Astrocyte (in vitro differentiated cells and primary cell): ENCODE measurements at regions not wholly inside any gene's neighbourhood (a gene's known extent, or its start where the extent isn't known, plus 50 kb on each side); places are given as distances from the start of the nearest gene placed in this dataset.
"Not testable (repeated sequence)": the region's sequence is repeated elsewhere in the genome, so short reads cannot be mapped to it uniquely, and the experiment has no call there.

Experiments
- DNase-seq: peaks from one replicate; pipeline ENCODE4 v3.0.0-alpha.2; 2010; ENCODE audit warnings: low read depth
- FAIRE-seq: peaks from 2 replicates; lab custom pipeline; 2011; peaks lifted over from hg19 to GRCh38; lab: Jason Lieb, UNC
- H2AFZ ChIP-seq: 2 replicates; pipeline ENCODE4 v1.6.0; 2012; ENCODE audit warnings: low read depth, low read length, inconsistent platforms
- H3K27ac ChIP-seq: 2 replicates; pipeline ENCODE4 v1.5.1; 2011; ENCODE audit warnings: low read depth, low read length, inconsistent platforms
- H3K27me3 ChIP-seq: 2 replicates; pipeline ENCODE4 v1.6.0; 2011; ENCODE audit warnings: low read length, inconsistent platforms; ENCODE audit not compliant: insufficient read depth
- H3K36me3 ChIP-seq: 2 replicates; pipeline ENCODE4 v1.5.1; 2011; ENCODE audit warnings: low read length, inconsistent platforms; ENCODE audit not compliant: insufficient read depth
- H3K4me1 ChIP-seq: 2 replicates; pipeline ENCODE4 v1.5.1; 2011; ENCODE audit warnings: low read length, inconsistent platforms; ENCODE audit not compliant: insufficient read depth
- H3K4me2 ChIP-seq: 2 replicates; pipeline ENCODE4 v1.6.0; 2012; ENCODE audit warnings: low read length, inconsistent platforms
- H3K4me3 ChIP-seq: 2 replicates; pipeline ENCODE4 v1.5.1; 2011; ENCODE audit warnings: low read depth, mild to moderate bottlenecking, low read length, inconsistent platforms; ENCODE audit not compliant: insufficient read depth
- H3K79me2 ChIP-seq: 2 replicates; pipeline ENCODE4 v1.6.0; 2012; ENCODE audit warnings: mild to moderate bottlenecking, low read length, inconsistent platforms; ENCODE audit not compliant: insufficient read depth
- H3K9ac ChIP-seq: 2 replicates; pipeline ENCODE4 v1.6.0; 2012; ENCODE audit warnings: mild to moderate bottlenecking, low read length, inconsistent platforms
- H3K9me3 ChIP-seq: 2 replicates; pipeline ENCODE4 v1.5.1; 2012; ENCODE audit warnings: low read depth, mild to moderate bottlenecking, low read length, inconsistent platforms; ENCODE audit not compliant: insufficient read depth
- H4K20me1 ChIP-seq: 2 replicates; pipeline ENCODE4 v1.6.0; 2012; ENCODE audit warnings: low read length, inconsistent platforms; ENCODE audit not compliant: insufficient read depth
- H3K27ac Mint-ChIP-seq: one replicate; pipeline ENCODE4 v1.8.0; 2021; ENCODE audit warnings: mild to moderate bottlenecking, mixed read lengths; ENCODE audit not compliant: unreplicated experiment
- H3K27me3 Mint-ChIP-seq: one replicate; pipeline ENCODE4 v1.8.0; 2021; ENCODE audit warnings: low read depth, mixed read lengths; ENCODE audit not compliant: unreplicated experiment
- H3K36me3 Mint-ChIP-seq: one replicate; pipeline ENCODE4 v1.8.0; 2021; ENCODE audit warnings: low read depth, mixed read lengths; ENCODE audit not compliant: unreplicated experiment
- H3K4me1 Mint-ChIP-seq: one replicate; pipeline ENCODE4 v1.8.0; 2021; ENCODE audit warnings: low read depth, mixed read lengths; ENCODE audit not compliant: unreplicated experiment
- H3K4me3 Mint-ChIP-seq: one replicate; pipeline ENCODE4 v1.8.0; 2021; ENCODE audit warnings: mild to moderate bottlenecking, moderate library complexity, mixed read lengths; ENCODE audit not compliant: unreplicated experiment
- H3K9me3 Mint-ChIP-seq: one replicate; pipeline ENCODE4 v1.8.0; 2021; ENCODE audit warnings: mild to moderate bottlenecking, mixed read lengths; ENCODE audit not compliant: unreplicated experiment
- EZH2 ChIP-seq: IDR thresholded peaks from 2 replicates; pipeline ENCODE4 v1.6.1; 2012; ENCODE audit warnings: mild to moderate bottlenecking, low read length, inconsistent platforms; ENCODE audit not compliant: insufficient read depth
- TF ChIP-seq, protein P1 (sequence below): IDR thresholded peaks from 2 replicates; pipeline ENCODE4 v1.5.1; 2011; ENCODE audit warnings: low read depth, mild to moderate bottlenecking, inconsistent platforms, low read length, moderate library complexity; ENCODE audit not compliant: insufficient read depth

DNA sequence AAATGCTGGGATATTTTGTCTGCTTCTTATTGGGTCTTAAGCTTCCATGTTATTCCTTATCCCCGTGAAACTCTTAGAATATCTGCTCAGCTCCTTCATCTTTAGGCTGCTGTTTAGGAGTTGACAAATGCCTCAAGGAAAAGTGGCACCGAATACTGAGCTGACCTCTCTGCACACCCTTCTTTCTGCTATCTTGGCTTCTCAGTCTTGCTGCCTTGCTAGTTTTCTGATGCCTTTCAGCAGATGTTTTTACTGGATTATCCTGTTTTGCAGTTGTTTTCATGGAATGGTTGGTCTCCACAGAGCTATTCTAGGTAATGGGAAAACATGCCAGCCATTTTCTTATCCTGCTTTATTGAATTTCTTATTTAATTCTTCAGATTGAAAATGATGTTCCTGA lies 86.3 kb downstream of the GYPE start:
- Mint-ChIP-seq H3K9me3 (no peaks in the 10 kb centered on the region), H3K27ac (no peak overlapping the region), H3K36me3 (no peaks in the 10 kb centered on the region), H3K4me1 (peaks cover 3% of the 10 kb centered on the region), H3K4me3 (no peak overlapping the region), H3K27me3 (no peaks in the 10 kb centered on the region)
- Histone ChIP-seq H3K4me3 (no peak overlapping the region), H3K27ac (no peak overlapping the region), H3K9me3 (peaks cover 2% of the 10 kb centered on the region), H4K20me1 (no peaks in the 10 kb centered on the region), H3K4me1 (no peaks in the 10 kb centered on the region), H3K27me3 (no peaks in the 10 kb centered on the region), H3K9ac (no peak overlapping the region), H3K79me2 (no peaks in the 10 kb centered on the region), H3K4me2 (no peak overlapping the region), H3K36me3 (no peaks in the 10 kb centered on the region), H2AFZ (no peak overlapping the region)
- no peak for FAIRE-seq
- no peak for DNase-seq
- TF ChIP-seq, protein P1, sequence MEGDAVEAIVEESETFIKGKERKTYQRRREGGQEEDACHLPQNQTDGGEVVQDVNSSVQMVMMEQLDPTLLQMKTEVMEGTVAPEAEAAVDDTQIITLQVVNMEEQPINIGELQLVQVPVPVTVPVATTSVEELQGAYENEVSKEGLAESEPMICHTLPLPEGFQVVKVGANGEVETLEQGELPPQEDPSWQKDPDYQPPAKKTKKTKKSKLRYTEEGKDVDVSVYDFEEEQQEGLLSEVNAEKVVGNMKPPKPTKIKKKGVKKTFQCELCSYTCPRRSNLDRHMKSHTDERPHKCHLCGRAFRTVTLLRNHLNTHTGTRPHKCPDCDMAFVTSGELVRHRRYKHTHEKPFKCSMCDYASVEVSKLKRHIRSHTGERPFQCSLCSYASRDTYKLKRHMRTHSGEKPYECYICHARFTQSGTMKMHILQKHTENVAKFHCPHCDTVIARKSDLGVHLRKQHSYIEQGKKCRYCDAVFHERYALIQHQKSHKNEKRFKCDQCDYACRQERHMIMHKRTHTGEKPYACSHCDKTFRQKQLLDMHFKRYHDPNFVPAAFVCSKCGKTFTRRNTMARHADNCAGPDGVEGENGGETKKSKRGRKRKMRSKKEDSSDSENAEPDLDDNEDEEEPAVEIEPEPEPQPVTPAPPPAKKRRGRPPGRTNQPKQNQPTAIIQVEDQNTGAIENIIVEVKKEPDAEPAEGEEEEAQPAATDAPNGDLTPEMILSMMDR, result no peak
- TF ChIP-seq EZH2, result no peak

DNA sequence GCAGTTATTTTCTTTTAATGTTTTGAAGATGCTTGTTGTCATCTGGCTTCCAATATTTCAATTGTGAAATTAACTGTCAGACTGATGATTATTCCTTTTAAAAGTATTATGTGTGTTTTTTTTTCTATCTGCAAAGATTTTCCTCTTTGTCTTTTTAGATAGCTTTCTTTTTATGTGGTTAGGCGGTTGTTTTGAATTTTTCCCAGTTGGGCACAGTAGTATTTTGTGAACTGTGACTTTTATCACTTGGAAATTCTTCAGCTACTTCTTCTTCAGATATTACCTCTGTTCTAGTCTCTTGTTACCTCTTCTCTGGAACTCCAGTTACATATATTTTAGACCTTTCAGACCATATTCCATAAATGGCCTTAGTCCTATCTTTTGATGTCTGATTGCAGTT lies 87.5 kb downstream of the GYPE start:
- not testable (repeated sequence) for H3K4me1 Mint-ChIP-seq, H4K20me1 ChIP-seq, H3K27ac Mint-ChIP-seq, H3K4me3 ChIP-seq, H3K27ac ChIP-seq, H3K4me3 Mint-ChIP-seq, H3K27me3 ChIP-seq, H3K4me1 ChIP-seq, H3K36me3 Mint-ChIP-seq, DNase-seq, H3K79me2 ChIP-seq, H2AFZ ChIP-seq, H3K27me3 Mint-ChIP-seq, H3K36me3 ChIP-seq, H3K4me2 ChIP-seq, H3K9me3 ChIP-seq, H3K9me3 Mint-ChIP-seq, H3K9ac ChIP-seq, FAIRE-seq

DNA sequence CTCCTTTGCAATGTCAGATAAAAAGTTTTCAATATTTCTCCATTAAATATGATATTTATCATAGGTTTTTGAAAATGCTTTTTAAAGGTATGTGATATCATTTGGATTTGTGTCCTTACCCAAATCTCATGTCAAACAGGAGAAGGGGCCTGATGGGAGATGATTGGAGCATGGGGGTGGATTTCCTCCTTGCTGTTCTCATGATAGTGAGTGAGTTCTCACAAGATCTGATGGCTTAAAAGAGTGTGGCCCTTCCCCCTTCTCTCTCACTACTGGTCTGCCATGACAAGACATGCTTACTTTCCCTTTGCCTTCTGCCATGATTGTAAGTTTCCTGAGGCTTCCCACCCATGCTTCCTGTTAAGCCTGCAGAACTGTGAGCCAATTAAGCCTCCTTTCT lies 90.0 kb downstream of the GYPE start:
- not testable (repeated sequence) for H3K4me1 ChIP-seq, H3K4me1 Mint-ChIP-seq, H3K9me3 Mint-ChIP-seq, H3K36me3 Mint-ChIP-seq, DNase-seq, H2AFZ ChIP-seq, H3K4me2 ChIP-seq, H3K27ac Mint-ChIP-seq, H3K9ac ChIP-seq, H3K4me3 Mint-ChIP-seq, H3K4me3 ChIP-seq, H3K27me3 Mint-ChIP-seq, H3K36me3 ChIP-seq, H3K27ac ChIP-seq, FAIRE-seq, H4K20me1 ChIP-seq, H3K27me3 ChIP-seq, H3K79me2 ChIP-seq, H3K9me3 ChIP-seq

DNA sequence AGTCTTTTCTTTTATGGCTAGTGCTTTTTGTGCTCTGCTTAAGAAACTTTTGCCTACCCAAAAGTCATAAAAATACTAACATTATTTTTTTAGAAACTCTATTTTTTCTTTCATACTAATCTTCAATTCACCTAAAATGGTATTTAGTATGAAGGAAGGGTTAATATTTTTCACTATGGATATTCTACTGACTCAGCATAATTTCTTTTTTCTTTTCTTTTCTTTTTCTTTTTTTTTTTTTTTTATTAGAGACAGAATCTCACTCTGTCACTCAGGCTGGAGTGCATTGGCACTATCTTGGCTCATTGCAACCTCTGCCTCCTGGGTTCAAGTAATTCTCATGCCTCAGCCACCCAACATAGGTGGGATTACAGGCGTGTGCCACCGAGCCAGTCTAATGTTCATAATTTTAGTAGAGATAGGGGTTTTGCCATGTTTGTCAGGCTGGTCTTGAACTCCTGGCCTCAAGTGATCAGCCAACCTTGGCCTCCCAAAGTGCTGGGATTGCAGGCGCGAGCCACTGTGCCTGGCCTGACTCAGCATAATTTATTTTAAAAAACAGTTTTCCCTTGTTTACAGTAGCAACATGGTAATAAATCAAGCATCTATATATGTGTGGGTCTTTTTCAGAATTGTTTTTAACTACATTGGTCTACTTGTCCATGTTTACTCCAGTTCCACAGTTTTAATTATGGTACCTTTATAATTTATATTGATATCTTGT lies 91.8 kb downstream of the GYPE start:
- not testable (repeated sequence) for H3K4me3 ChIP-seq, H3K27me3 ChIP-seq, H3K27me3 Mint-ChIP-seq, H3K4me1 Mint-ChIP-seq, H3K27ac Mint-ChIP-seq, H3K4me1 ChIP-seq, FAIRE-seq, H3K9me3 ChIP-seq, H3K27ac ChIP-seq, H4K20me1 ChIP-seq, H3K36me3 ChIP-seq, H3K9me3 Mint-ChIP-seq, H3K4me3 Mint-ChIP-seq, H3K36me3 Mint-ChIP-seq, H3K9ac ChIP-seq, H3K79me2 ChIP-seq, DNase-seq, H3K4me2 ChIP-seq, H2AFZ ChIP-seq

DNA sequence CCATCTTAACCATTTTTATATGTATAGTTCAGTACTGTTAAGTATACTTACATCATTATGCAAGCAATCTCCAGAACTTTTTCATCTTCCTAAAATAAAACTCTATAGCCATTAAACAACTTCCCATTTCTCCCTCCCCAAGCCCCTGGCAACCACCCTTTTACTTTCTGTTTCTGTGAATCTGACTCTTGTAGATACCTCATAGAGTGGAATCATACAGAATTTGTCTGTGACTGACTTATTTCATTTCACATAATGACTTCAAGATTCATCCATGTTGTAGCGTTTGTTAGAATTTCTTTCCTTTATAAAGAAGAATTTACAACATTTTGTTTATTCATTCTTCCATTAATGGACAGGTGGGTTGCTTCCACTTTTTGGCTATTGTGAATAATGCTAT lies 91.2 kb upstream of the FREM3 start:
- H3K4me3 Mint-ChIP-seq, H4K20me1 ChIP-seq, H3K9me3 ChIP-seq, H3K9ac ChIP-seq, H3K4me1 Mint-ChIP-seq, FAIRE-seq, H3K36me3 Mint-ChIP-seq, H3K4me2 ChIP-seq, H3K4me1 ChIP-seq, H3K27me3 ChIP-seq, DNase-seq, H3K27ac Mint-ChIP-seq, H3K36me3 ChIP-seq, H3K9me3 Mint-ChIP-seq, H3K27ac ChIP-seq, H3K27me3 Mint-ChIP-seq, H2AFZ ChIP-seq, H3K79me2 ChIP-seq, H3K4me3 ChIP-seq: not testable (repeated sequence)
